Fibroblast of lung (primary cell): ENCODE measurements at regions not wholly inside any gene's neighbourhood (a gene's known extent, or its start where the extent isn't known, plus 50 kb on each side); places are given as distances from the start of the nearest gene placed in this dataset.
A peak's percentile ranks its signal among the peaks of the same experiment; 100 is the strongest.

Experiments
- DNase-seq, 2 donors: peaks; one replicate each; pipeline versions ENCODE4 v3.0.0 to v3.0.0-alpha.2; 2010; ENCODE audit warnings: low read depth in 2 of 2
- H2AFZ ChIP-seq: 2 replicates; pipeline ENCODE4 v1.5.1; 2012; ENCODE audit warnings: low read length, control low read depth, inconsistent platforms
- H3K27ac ChIP-seq: 2 replicates; pipeline ENCODE4 v1.5.1; 2011; ENCODE audit warnings: low read length, control low read depth; ENCODE audit not compliant: insufficient read depth
- H3K27me3 ChIP-seq: 2 replicates; pipeline ENCODE4 v1.5.1; 2011; ENCODE audit warnings: mild to moderate bottlenecking, low read length; ENCODE audit not compliant: control insufficient read depth, insufficient read depth
- H3K36me3 ChIP-seq: 2 replicates; pipeline ENCODE4 v1.5.1; 2011; ENCODE audit warnings: low read length; ENCODE audit not compliant: control insufficient read depth, insufficient read depth
- H3K4me1 ChIP-seq: 2 replicates; pipeline ENCODE4 v1.5.1; 2011; ENCODE audit warnings: low read length; ENCODE audit not compliant: control insufficient read depth, insufficient read depth; ENCODE audit errors: extremely low read depth
- H3K4me2 ChIP-seq: 2 replicates; pipeline ENCODE4 v1.5.1; 2011; ENCODE audit warnings: low read length, control low read depth; ENCODE audit not compliant: insufficient read depth; ENCODE audit errors: extremely low read depth
- H3K4me3 ChIP-seq, 4 experiments: fragments of 200-600 bp in 1 of 4; sonication (generic) in 1 of 4; replicated peaks in 1 of 4; 2 replicates each; pipeline ENCODE4 v1.5.1; 2011 to 2016; ENCODE audit warnings: low read length in 4 of 4, low read depth in 3 of 4, mild to moderate bottlenecking in 3 of 4, control low read depth in 2 of 4, inconsistent platforms in 1 of 4, mixed read lengths in 1 of 4; ENCODE audit not compliant: insufficient read depth in 1 of 4; ENCODE audit errors: control extremely low read depth in 1 of 4
- H3K79me2 ChIP-seq: 2 replicates; pipeline ENCODE4 v1.5.1; 2012; ENCODE audit warnings: mild to moderate bottlenecking, low read length, inconsistent platforms; ENCODE audit not compliant: control insufficient read depth, insufficient read depth
- H3K9ac ChIP-seq: 2 replicates; pipeline ENCODE4 v1.5.1; 2011; ENCODE audit warnings: mild to moderate bottlenecking, low read length, control low read depth; ENCODE audit not compliant: insufficient read depth
- H3K9me3 ChIP-seq: 2 replicates; pipeline ENCODE4 v1.5.1; 2012; ENCODE audit warnings: low read depth, low read length; ENCODE audit not compliant: control insufficient read depth, insufficient read depth
- H4K20me1 ChIP-seq: 2 replicates; pipeline ENCODE4 v1.5.1; 2011; ENCODE audit warnings: low read length; ENCODE audit not compliant: control insufficient read depth, insufficient read depth; ENCODE audit errors: extremely low read depth
- EZH2 ChIP-seq: IDR thresholded peaks from 2 replicates; pipeline ENCODE4 v1.5.1; 2012; ENCODE audit warnings: low read length, control low read depth, mild to moderate bottlenecking; ENCODE audit errors: missing control alignments
- TF ChIP-seq, protein P1 (sequence below), 2 donors: IDR thresholded peaks in 1 of 2; conservative IDR thresholded peaks in 1 of 2; 1 replicate in 1 of 2; 2 replicates in 1 of 2; pipeline ENCODE4 v1.5.1; 2011 to 2012; ENCODE audit warnings: low read length in 2 of 2, control low read depth in 1 of 2, inconsistent platforms in 1 of 2, low read depth in 1 of 2, mild to moderate bottlenecking in 1 of 2

GRCh38 chr13:24033527-24034302 lies 126.8 kb upstream of the SPATA13 start:
- no peaks in the 10 kb centered on the region for H3K27me3 ChIP-seq
- H3K27ac ChIP-seq = peak overlapping the region; percentile 64
- H3K4me1 ChIP-seq = peaks cover 21% of the 10 kb centered on the region
- no peaks in the 10 kb centered on the region for H3K36me3 ChIP-seq
- H4K20me1 ChIP-seq = no peaks in the 10 kb centered on the region
- no peak overlapping the region for H3K4me3 ChIP-seq
- no peaks in the 10 kb centered on the region for H3K9me3 ChIP-seq
- DNase-seq = peak; percentile 72 to 95
- no peak overlapping the region for H2AFZ ChIP-seq
- no peak overlapping the region for H3K9ac ChIP-seq
- H3K79me2 ChIP-seq = no peaks in the 10 kb centered on the region
- H3K4me2 ChIP-seq = peak overlapping the region; percentile 58
- TF ChIP-seq EZH2 = no peak
- TF ChIP-seq, protein P1, sequence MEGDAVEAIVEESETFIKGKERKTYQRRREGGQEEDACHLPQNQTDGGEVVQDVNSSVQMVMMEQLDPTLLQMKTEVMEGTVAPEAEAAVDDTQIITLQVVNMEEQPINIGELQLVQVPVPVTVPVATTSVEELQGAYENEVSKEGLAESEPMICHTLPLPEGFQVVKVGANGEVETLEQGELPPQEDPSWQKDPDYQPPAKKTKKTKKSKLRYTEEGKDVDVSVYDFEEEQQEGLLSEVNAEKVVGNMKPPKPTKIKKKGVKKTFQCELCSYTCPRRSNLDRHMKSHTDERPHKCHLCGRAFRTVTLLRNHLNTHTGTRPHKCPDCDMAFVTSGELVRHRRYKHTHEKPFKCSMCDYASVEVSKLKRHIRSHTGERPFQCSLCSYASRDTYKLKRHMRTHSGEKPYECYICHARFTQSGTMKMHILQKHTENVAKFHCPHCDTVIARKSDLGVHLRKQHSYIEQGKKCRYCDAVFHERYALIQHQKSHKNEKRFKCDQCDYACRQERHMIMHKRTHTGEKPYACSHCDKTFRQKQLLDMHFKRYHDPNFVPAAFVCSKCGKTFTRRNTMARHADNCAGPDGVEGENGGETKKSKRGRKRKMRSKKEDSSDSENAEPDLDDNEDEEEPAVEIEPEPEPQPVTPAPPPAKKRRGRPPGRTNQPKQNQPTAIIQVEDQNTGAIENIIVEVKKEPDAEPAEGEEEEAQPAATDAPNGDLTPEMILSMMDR (conservative IDR thresholded peaks at IDR 0.05 in 1 of 2, IDR thresholded peaks at IDR 0.05 in 1 of 2; ENCODE audit: low read depth in 1 of 2, low read length in 2 of 2) = no peak

GRCh38 chr13:24035411-24035810 lies 125.1 kb upstream of the SPATA13 start:
- Histone ChIP-seq H3K4me3 (no peak overlapping the region), H4K20me1 (no peaks in the 10 kb centered on the region), H3K4me2 (no peak overlapping the region), H3K79me2 (no peaks in the 10 kb centered on the region), H3K9me3 (no peaks in the 10 kb centered on the region), H3K9ac (no peak overlapping the region), H3K27ac (no peak overlapping the region), H3K36me3 (no peaks in the 10 kb centered on the region), H3K27me3 (no peaks in the 10 kb centered on the region), H3K4me1 (peaks cover 22% of the 10 kb centered on the region), H2AFZ (no peak overlapping the region)
- TF ChIP-seq, protein P1 (conservative IDR thresholded peaks at IDR 0.05 in 1 of 2, IDR thresholded peaks at IDR 0.05 in 1 of 2; ENCODE audit: low read depth in 1 of 2, low read length in 2 of 2) = no peak
- TF ChIP-seq EZH2 = no peak
- no peak for DNase-seq

DNA sequence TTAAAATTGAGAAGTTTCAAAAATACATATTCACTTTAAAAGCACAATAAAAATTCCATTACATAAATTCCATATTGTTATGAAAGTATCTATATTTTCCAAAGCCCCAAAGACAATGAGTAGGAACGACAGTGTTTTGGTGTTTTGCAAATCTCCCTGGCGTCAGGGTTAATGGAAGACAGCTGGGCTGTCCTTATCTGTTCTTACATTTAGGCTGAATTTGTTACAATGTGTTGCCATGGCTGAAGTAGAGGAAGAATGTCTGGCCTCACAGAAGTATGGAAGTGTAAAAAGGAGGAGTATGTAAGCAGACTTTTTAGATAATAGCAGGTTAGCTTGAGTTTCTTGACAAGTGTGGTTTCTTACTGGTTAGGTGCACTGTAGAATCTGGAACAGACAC lies 124.4 kb upstream of the SPATA13 start:
- peak; percentile 42 to 59 for DNase-seq
- no peak overlapping the region for H3K4me2 ChIP-seq
- no peak overlapping the region for H3K9ac ChIP-seq

More for the DNA sequence above, 124.4 kb upstream of the SPATA13 start:
- Histone ChIP-seq H3K36me3 (no peaks in the 10 kb centered on the region), H3K27me3 (no peaks in the 10 kb centered on the region), H3K9me3 (no peaks in the 10 kb centered on the region), H2AFZ (no peak overlapping the region), H3K4me1 (peaks cover 22% of the 10 kb centered on the region), H3K27ac (no peak overlapping the region), H3K4me3 (no peak overlapping the region), H4K20me1 (no peaks in the 10 kb centered on the region), H3K79me2 (no peaks in the 10 kb centered on the region)
- TF ChIP-seq EZH2 = no peak
